Vagina (tissue), 2 donors: ENCODE measurements at regions not wholly inside any gene's neighbourhood (a gene's known extent, or its start where the extent isn't known, plus 50 kb on each side); places are given as distances from the start of the nearest gene placed in this dataset.

Experiments used
- POLR2AphosphoS5 ChIP-seq, 2 donors: sonication (generic); formaldehyde crosslinking; IDR thresholded peaks; one replicate each; pipeline ENCODE4 v1.9.0; 2017; ENCODE audit warnings: antibody characterized with exemption in 2 of 2, mild to moderate bottlenecking in 2 of 2, low read depth in 1 of 2; ENCODE audit not compliant: insufficient read depth in 1 of 2
- TF ChIP-seq, protein P1 (sequence below), 3 experiments: fragments of 450-650 bp in 2 of 3; fragments of 200-600 bp in 1 of 3; sonication (generic) in 1 of 3; IDR thresholded peaks; one replicate each; pipeline ENCODE4 v1.5.1; 2017 to 2019; ENCODE audit warnings: antibody characterized with exemption in 3 of 3, mild to moderate bottlenecking in 2 of 3, moderate library complexity in 2 of 3

DNA sequence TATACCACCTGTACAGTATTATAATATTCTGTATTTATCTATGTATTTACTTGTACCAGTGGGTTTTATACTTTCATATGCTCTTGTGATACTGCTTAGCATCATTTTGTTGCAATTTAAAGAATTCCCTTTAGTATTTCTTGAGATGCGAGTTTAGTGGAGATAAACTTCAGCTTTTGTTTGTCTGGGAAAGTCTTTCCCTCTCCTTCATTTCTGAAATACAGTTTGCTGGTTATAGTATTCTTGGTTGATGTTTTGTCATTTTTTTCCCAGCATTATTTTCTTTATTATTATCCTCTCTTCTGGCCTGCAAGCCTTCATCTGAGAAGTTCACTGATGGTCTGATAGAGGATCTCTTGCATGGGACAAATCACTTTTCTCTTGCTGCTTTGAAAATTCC lies 136.6 kb upstream of the MCHR2 start:
- TF ChIP-seq POLR2AphosphoS5 (IDR thresholded peaks at IDR 0.05; ENCODE audit: insufficient read depth in 1 of 2, low read depth in 1 of 2): no peak
- TF ChIP-seq, protein P1, sequence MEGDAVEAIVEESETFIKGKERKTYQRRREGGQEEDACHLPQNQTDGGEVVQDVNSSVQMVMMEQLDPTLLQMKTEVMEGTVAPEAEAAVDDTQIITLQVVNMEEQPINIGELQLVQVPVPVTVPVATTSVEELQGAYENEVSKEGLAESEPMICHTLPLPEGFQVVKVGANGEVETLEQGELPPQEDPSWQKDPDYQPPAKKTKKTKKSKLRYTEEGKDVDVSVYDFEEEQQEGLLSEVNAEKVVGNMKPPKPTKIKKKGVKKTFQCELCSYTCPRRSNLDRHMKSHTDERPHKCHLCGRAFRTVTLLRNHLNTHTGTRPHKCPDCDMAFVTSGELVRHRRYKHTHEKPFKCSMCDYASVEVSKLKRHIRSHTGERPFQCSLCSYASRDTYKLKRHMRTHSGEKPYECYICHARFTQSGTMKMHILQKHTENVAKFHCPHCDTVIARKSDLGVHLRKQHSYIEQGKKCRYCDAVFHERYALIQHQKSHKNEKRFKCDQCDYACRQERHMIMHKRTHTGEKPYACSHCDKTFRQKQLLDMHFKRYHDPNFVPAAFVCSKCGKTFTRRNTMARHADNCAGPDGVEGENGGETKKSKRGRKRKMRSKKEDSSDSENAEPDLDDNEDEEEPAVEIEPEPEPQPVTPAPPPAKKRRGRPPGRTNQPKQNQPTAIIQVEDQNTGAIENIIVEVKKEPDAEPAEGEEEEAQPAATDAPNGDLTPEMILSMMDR (IDR thresholded peaks at IDR 0.05): no peak
